ENCODE measurements at regions not wholly inside any gene's neighbourhood (a gene's known extent, or its start where the extent isn't known, plus 50 kb on each side); places are given as distances from the start of the nearest gene placed in this dataset.
"Not testable (repeated sequence)": the region's sequence is repeated elsewhere in the genome, so short reads cannot be mapped to it uniquely, and the experiment has no call there.

DNA sequence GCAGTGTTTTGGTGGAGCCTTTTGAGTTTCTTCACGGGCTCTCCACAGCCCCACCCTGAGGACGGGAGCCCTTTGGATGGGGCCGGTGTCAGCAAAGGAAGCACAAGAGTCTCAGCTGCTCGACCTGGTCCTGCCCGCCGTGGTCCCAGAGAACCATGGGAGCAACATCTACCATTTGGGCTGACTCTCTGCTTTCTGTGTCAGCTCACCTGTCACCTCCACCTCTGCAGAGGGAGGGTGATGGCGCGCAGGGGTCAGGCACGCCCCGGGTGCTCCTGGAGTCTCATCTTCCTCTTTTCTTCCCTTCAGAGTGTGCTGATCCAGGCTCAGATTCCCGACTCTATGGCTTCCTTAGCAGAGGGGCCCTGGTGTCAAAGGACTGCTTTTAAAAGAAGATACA lies 171.7 kb downstream of the LAT start:
- POLR2A ChIA-PET, result no interaction called here
- DNase-seq (ENCODE audit: extremely low spot score), result no peak
- CTCF ChIA-PET, result no interaction called here
- TF ChIP-seq, protein P1, sequence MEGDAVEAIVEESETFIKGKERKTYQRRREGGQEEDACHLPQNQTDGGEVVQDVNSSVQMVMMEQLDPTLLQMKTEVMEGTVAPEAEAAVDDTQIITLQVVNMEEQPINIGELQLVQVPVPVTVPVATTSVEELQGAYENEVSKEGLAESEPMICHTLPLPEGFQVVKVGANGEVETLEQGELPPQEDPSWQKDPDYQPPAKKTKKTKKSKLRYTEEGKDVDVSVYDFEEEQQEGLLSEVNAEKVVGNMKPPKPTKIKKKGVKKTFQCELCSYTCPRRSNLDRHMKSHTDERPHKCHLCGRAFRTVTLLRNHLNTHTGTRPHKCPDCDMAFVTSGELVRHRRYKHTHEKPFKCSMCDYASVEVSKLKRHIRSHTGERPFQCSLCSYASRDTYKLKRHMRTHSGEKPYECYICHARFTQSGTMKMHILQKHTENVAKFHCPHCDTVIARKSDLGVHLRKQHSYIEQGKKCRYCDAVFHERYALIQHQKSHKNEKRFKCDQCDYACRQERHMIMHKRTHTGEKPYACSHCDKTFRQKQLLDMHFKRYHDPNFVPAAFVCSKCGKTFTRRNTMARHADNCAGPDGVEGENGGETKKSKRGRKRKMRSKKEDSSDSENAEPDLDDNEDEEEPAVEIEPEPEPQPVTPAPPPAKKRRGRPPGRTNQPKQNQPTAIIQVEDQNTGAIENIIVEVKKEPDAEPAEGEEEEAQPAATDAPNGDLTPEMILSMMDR (IDR thresholded peaks at IDR 0.05; ENCODE audit: control extremely low read depth, extremely low read depth, low read depth, missing control alignments), result no peak

DNA sequence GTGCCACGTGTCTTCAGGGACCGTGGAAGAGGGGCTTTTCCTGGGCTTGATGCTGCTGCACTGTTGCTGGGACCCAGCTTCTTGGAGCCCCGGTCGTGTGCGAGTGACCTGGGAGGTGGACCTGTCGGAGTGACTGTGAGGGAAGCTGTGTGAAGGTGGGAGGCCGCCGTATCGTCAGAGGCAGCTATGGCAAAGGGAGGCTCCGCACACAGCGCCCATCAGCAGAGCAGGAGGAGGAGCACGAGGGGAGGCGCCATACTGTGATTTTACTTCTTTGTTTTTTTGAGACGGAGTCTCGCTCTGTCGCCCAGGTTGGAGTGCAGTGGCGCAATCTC lies 171.0 kb downstream of the LAT start:
- POLR2A ChIA-PET; CTCF ChIA-PET; DNase-seq (ENCODE audit: extremely low spot score): not testable (repeated sequence)

DNA sequence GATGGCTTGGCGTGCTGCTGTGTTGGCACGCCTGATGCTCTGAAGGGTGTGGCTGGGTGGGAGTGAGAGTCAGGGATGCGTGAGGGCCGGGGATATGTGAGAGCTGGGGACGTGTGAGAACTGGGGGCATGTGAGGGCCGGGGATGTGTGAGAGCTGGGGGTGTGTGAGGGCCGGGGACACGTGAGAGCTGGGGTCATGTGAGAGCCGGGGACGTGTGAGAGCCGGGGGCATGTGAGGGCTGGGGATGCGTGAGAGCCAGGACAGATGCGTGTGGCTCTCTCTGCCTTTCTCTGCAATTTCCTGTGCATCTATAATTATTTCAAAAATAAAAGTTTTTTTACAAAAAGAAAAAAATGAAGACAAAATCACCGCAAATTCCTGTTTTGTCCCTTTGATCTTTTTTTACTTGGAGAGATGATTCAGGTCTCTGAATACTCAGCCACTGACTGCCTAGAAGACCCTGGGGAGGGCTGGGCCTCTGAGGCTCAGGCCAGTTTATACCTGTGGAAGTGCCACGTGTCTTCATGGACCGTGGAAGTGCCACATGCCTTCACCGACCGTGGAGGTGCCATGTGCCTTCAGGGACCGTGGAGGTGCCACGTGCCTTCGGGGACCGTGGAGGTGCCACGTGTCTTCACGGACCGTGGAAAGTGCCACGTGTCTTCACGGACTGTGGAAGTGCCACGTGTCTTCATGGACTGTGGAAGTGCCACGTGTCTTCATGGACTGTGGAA lies 170.4 kb downstream of the LAT start:
- CTCF ChIA-PET; DNase-seq (ENCODE audit: extremely low spot score); POLR2A ChIA-PET: not testable (repeated sequence)

DNA sequence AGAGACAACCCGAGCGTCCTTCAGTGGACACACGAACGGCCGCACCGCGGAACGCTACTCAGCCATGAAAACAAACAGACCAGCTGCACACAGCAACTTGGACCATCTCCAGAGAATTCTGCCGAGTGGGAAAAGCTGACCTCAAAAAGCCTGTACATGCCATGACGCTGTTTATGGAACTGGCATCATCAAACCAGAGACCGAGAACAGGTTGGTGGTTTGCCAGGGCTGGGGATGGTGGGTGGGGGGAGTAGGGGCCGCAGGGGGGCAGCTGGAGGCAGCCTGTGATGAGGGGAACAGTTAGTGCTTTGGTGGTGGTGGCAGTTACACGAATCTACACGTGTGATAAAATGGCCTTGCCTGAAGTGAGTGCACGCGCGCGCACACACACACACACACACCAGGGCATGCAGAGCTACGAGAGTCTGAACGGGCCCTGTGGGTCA lies 169.8 kb downstream of the LAT start:
- POLR2A ChIA-PET, result no interaction called here
- TF ChIP-seq, protein P1 (IDR thresholded peaks at IDR 0.05; ENCODE audit: control extremely low read depth, extremely low read depth, low read depth, missing control alignments), result no peak
- CTCF ChIA-PET, result no interaction called here
- no peak for DNase-seq (ENCODE audit: extremely low spot score)

DNA sequence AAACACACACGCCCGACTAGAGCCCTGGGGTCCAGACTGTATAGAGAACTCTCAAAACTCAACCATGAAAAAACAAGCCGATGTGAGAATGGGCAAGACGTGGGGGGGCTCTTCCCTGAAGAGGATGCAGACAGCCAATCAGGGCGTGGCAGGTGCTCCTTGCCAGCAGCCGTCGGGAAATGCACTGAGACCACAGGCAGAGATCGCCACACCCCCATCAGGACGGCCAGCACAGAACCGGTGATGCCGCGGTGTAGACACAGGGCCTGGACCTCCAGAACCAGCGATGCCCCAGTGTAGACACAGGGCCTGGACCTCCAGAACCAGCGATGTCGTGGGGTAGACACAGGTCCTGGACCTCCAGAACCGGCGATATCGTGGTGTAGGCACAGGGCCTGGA lies 169.2 kb downstream of the LAT start:
- POLR2A ChIA-PET, result no interaction called here
- TF ChIP-seq, protein P1 (IDR thresholded peaks at IDR 0.05; ENCODE audit: control extremely low read depth, extremely low read depth, low read depth, missing control alignments), result no peak
- CTCF ChIA-PET, result no interaction called here
- DNase-seq (ENCODE audit: extremely low spot score), result no peak

DNA sequence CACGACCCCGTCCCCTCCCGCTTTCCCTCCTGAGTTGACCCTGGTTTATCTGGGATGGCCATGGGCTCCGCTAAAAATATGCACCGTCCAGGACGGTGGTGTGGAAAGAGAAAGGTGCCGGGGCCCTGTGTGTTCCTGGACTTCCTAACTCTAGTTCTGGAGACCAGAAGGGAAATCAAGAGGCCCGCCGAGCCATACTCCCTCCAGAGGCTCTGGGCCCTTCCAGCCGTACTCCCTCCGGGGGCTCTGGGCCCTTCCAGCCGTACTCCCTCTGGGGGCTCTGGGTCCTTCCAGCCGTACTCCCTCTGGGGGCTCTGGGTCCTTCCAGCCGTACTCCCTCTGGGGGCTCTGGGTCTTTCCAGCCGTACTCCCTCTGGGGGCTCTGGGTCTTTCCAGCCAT lies 168.5 kb downstream of the LAT start:
- CTCF ChIA-PET; POLR2A ChIA-PET; DNase-seq (ENCODE audit: extremely low spot score): not testable (repeated sequence)

DNA sequence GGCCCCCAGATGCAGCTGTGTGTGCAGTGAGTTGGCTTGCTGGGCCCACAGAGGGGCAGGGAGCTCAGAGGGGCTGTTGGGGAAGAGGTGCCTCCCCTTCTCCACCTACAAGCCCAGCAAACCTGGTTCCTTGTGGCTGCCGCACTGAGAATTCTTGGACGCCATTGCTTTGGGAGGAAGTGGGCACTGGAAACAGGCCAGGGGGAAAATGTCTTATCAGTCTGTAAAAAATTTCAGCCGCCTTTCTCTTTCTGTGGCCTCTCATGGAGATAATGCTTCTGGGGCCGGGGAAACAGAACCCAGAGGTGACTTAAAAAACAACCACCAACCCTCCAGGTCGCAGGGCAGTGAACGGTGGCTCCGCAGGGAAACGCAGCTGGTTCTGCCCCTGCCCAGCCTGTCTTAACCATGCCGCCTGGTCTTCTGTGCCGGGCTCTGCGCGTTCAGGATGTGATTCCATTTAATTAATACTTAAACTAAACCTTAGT lies 167.7 kb downstream of the LAT start:
- DNase-seq (ENCODE audit: extremely low spot score); CTCF ChIA-PET; POLR2A ChIA-PET: not testable (repeated sequence)

DNA sequence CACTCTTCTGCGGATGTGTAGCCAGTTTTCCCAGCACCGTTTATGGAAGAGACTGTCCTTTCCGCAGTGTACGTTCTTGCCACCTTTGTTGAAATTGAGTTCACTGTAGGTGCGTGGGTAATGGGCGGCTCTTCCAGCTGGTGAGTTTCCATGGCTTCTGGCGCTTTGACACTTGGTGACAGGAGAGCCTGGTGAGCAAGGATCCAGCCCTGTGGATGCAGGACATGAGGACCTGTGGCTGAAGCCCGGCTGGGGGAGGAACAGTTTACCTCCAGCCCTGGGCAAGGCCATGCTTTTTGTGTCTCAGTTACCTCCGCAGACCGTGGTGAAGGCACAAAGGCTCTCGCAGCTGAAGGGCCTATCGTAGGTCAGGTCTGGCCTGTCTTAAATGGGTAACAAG lies 166.5 kb downstream of the LAT start:
- TF ChIP-seq, protein P1 (IDR thresholded peaks at IDR 0.05; ENCODE audit: control extremely low read depth, extremely low read depth, low read depth, missing control alignments), result no peak
- CTCF ChIA-PET, result no interaction called here
- POLR2A ChIA-PET, result no interaction called here
- DNase-seq (ENCODE audit: extremely low spot score), result no peak

DNA sequence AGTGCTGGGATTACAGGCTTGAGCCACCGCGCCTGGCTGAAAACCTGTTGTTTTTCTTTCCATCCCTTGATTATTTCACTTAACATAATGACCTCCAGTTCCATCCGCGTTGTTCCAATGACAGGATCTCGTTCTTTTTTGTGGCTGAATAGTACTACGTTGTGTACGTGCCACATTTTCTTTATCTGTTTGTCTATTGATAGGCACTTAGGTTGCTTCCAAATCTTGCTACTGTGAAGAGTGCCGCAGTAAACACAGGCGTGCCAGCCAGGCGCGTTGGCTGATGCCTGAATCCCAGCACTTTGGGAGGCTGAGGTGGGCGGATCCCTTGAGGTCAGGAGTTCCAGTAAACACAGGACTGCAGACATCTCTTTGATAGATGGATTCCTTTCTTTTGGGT lies 165.1 kb downstream of the LAT start:
- DNase-seq (ENCODE audit: extremely low spot score); CTCF ChIA-PET; POLR2A ChIA-PET: not testable (repeated sequence)

All from GM10248 (cell line).